Chondrocyte (in vitro differentiated cells): ENCODE measurements at regions not wholly inside any gene's neighbourhood (a gene's known extent, or its start where the extent isn't known, plus 50 kb on each side); places are given as distances from the start of the nearest gene placed in this dataset.

ENCODE experiments used
- DNase-seq: peaks from one replicate; pipeline ENCODE4 v3.0.0; 2021; ENCODE audit warnings: mixed read lengths, low spot score
- H3K27ac Mint-ChIP-seq: one replicate; pipeline ENCODE4 v1.8.0; 2021; ENCODE audit warnings: mild to moderate bottlenecking, moderate library complexity, mixed read lengths; ENCODE audit not compliant: unreplicated experiment
- H3K27me3 Mint-ChIP-seq: 2 replicates; pipeline ENCODE4 v1.8.0; 2021; ENCODE audit warnings: low read depth, mixed read lengths
- H3K36me3 Mint-ChIP-seq: 2 replicates; pipeline ENCODE4 v1.8.0; 2021; ENCODE audit warnings: low read depth, mixed read lengths
- H3K4me1 Mint-ChIP-seq: 2 replicates; pipeline ENCODE4 v1.8.0; 2021; ENCODE audit warnings: low read depth, mild to moderate bottlenecking, mixed read lengths
- H3K4me3 Mint-ChIP-seq: one replicate; pipeline ENCODE4 v1.8.0; 2021; ENCODE audit warnings: mild to moderate bottlenecking, moderate library complexity, mixed read lengths; ENCODE audit not compliant: unreplicated experiment
- H3K9me3 Mint-ChIP-seq: 2 replicates; pipeline ENCODE4 v1.8.0; 2021; ENCODE audit warnings: low read depth, mixed read lengths
- TF ChIP-seq, protein P1 (sequence below): fragments of 200-600 bp; sonication (generic); IDR thresholded peaks from 2 replicates; pipeline ENCODE4 v1.5.0; 2021; ENCODE audit warnings: antibody characterized with exemption, mild to moderate bottlenecking, moderate library complexity

DNA sequence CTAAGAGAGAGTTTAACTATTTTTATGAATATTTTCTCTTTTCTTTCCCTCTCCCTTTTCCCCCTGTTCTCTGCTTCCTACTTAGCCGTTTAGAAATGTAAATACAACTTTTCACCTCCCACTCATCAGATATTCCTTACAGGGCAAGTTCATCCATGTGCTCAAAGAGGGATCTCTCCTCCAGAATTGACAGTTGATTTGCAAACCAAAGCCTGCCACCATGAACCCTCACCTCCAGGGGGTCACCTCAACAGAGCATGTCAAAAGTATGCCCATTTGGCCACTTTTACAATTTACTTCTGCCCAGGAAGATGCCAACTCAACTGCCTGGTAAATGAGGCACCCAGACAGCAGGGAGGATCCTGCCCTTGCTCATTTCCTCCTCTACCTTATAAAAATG is 149.2 kb upstream of the GYPC start:
- Mint-ChIP-seq H3K4me3 (no peak overlapping the region), H3K27ac (no peak overlapping the region), H3K9me3 (no peaks in the 10 kb centered on the region), H3K27me3 (peaks cover 5% of the 10 kb centered on the region), H3K36me3 (no peaks in the 10 kb centered on the region), H3K4me1 (peaks cover 7% of the 10 kb centered on the region)
- TF ChIP-seq, protein P1, sequence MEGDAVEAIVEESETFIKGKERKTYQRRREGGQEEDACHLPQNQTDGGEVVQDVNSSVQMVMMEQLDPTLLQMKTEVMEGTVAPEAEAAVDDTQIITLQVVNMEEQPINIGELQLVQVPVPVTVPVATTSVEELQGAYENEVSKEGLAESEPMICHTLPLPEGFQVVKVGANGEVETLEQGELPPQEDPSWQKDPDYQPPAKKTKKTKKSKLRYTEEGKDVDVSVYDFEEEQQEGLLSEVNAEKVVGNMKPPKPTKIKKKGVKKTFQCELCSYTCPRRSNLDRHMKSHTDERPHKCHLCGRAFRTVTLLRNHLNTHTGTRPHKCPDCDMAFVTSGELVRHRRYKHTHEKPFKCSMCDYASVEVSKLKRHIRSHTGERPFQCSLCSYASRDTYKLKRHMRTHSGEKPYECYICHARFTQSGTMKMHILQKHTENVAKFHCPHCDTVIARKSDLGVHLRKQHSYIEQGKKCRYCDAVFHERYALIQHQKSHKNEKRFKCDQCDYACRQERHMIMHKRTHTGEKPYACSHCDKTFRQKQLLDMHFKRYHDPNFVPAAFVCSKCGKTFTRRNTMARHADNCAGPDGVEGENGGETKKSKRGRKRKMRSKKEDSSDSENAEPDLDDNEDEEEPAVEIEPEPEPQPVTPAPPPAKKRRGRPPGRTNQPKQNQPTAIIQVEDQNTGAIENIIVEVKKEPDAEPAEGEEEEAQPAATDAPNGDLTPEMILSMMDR: no peak
- no peak for DNase-seq

DNA sequence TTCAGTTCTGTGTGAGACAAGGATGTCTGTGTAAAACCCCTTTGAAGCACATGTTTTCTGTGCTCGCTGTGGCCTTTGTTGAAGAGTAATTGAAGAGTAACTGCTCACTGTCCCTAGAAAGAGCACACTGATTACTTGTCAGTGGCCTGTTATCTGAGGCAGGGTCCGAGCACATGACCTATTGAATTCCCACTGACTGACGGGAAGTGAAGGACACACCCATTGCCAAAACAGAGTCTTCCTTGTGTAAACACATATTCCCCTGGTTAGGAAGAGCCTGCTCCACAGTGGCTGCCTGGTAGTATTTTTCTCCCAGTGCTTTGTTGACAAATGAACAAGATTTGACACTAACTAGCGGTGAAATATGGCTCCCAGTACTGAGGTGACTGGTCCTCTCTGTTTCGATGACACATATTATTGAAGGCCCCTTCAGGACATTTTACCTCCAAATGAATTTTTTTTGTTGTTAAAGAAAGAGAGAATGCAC is 148.5 kb upstream of the GYPC start:
- DNase-seq: no peak
- H3K27me3 Mint-ChIP-seq: peaks cover 2% of the 10 kb centered on the region
- no peak overlapping the region for H3K27ac Mint-ChIP-seq
- H3K4me1 Mint-ChIP-seq: peaks cover 7% of the 10 kb centered on the region
- TF ChIP-seq, protein P1: no peak
- H3K36me3 Mint-ChIP-seq: no peaks in the 10 kb centered on the region
- H3K9me3 Mint-ChIP-seq: no peaks in the 10 kb centered on the region
- no peak overlapping the region for H3K4me3 Mint-ChIP-seq

DNA sequence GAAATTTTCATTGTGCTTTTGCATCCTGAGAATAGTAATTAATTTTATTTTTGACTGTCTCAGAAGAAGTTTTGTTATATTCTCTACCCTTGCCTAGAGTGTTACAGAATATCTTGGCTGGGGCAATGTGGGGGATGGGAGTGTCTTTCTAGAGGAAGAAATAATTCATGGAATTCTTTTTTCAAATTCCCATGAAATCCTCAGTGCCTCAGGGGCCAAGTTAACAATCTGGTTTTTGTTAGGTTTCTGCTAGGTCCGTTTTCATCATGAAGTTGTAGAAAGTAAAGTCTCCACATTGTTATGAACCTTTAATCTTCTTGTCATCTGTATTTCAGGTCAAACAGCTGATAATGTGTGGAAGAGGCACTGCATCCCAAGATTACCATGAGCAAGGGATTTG is 145.6 kb upstream of the GYPC start:
- no peak for DNase-seq
- no peaks in the 10 kb centered on the region for H3K36me3 Mint-ChIP-seq
- H3K27ac Mint-ChIP-seq: no peak overlapping the region
- no peaks in the 10 kb centered on the region for H3K27me3 Mint-ChIP-seq
- TF ChIP-seq, protein P1: no peak
- H3K9me3 Mint-ChIP-seq: peaks cover 5% of the 10 kb centered on the region
- H3K4me3 Mint-ChIP-seq: no peak overlapping the region
- peaks cover 14% of the 10 kb centered on the region for H3K4me1 Mint-ChIP-seq

DNA sequence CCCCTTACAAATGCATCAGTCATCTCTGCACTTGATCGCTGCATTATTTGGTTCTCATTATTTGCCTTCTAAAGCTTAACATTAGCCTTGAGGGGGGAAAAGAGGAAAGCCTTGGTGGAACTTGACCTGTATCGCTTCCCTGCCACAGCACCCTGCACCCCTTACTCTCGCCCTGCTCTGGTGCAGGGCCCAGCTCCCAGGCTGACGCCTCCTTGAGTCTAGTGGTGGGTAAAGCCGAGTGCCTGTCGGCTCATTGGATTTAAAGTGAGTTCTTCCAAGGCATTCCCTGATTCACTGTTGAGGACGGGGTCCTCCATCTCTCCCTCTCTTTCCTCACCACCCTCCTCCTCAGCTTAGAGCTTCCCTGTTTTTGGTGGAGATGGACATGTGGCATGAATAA is 145.0 kb upstream of the GYPC start:
- DNase-seq: no peak
- TF ChIP-seq, protein P1: no peak
- Mint-ChIP-seq H3K27me3 (no peaks in the 10 kb centered on the region), H3K4me1 (peaks cover 14% of the 10 kb centered on the region), H3K9me3 (peaks cover 5% of the 10 kb centered on the region), H3K27ac (no peak overlapping the region), H3K4me3 (no peak overlapping the region), H3K36me3 (no peaks in the 10 kb centered on the region)

DNA sequence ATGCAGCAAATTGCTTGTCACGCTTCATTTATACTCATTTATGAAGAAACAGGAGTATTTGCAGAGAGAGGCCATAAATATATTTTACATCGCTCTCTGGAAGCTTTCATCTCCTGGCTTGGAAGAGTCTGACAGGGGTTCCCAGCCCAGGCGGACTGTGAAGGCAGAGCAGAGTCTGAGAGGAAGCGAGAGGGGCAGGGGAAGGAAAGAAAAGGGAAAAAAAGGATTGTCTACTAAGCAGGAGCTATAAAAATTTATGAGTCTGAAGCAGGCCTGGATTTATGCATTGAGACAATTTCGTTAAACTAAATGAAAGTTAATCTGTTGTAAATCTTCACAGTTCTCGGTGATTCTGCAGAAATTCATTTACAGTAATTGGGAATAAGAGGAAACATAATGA is 143.9 kb upstream of the GYPC start:
- Mint-ChIP-seq H3K4me1 (peaks cover 14% of the 10 kb centered on the region), H3K36me3 (no peaks in the 10 kb centered on the region), H3K27ac (no peak overlapping the region), H3K27me3 (no peaks in the 10 kb centered on the region), H3K4me3 (no peak overlapping the region), H3K9me3 (peaks cover 5% of the 10 kb centered on the region)
- TF ChIP-seq, protein P1: no peak
- DNase-seq: no peak
